Tibial nerve (tissue), 4 donors: ENCODE measurements at regions not wholly inside any gene's neighbourhood (a gene's known extent, or its start where the extent isn't known, plus 50 kb on each side); places are given as distances from the start of the nearest gene placed in this dataset.

Source experiments
- DNase-seq, 2 donors: peaks; one replicate each; pipeline ENCODE4 v3.0.0-alpha.2; 2019; ENCODE audit warnings: low spot score in 2 of 2
- H3K27ac ChIP-seq, 4 donors: fragments of 200-600 bp; sonication (generic) in 3 of 4; one replicate each; pipeline ENCODE4 v1.5.1; 2017 to 2019; ENCODE audit warnings: mild to moderate bottlenecking in 1 of 4
- H3K27me3 ChIP-seq, 2 donors: fragments of 200-600 bp; sonication (generic) in 1 of 2; one replicate each; pipeline versions ENCODE4 v1.5.1 to v1.6.0; 2017 to 2019
- H3K36me3 ChIP-seq, 3 donors: fragments of 200-600 bp; sonication (generic); one replicate each; pipeline ENCODE4 v1.5.1; 2018 to 2019
- H3K4me1 ChIP-seq, 4 donors: fragments of 200-600 bp; sonication (generic) in 3 of 4; one replicate each; pipeline ENCODE4 v1.5.1; 2017 to 2019
- H3K4me3 ChIP-seq, 4 donors: fragments of 200-600 bp; sonication (generic) in 3 of 4; one replicate each; pipeline ENCODE4 v1.5.1; 2017 to 2019; ENCODE audit warnings: mild to moderate bottlenecking in 1 of 4, moderate library complexity in 1 of 4
- H3K9me3 ChIP-seq, 4 donors: fragments of 200-600 bp; sonication (generic) in 3 of 4; one replicate each; pipeline ENCODE4 v1.5.1; 2017 to 2019
- EP300 ChIP-seq, 2 donors: sonication (generic); formaldehyde crosslinking; IDR thresholded peaks; one replicate each; pipeline ENCODE4 v1.6.1; 2017; ENCODE audit warnings: antibody characterized with exemption in 2 of 2, mild to moderate bottlenecking in 1 of 2
- POLR2A ChIP-seq, 2 donors: fragments of 450-650 bp; IDR thresholded peaks; one replicate each; pipeline ENCODE4 v1.6.1; 2017; ENCODE audit warnings: antibody characterized with exemption in 2 of 2, mild to moderate bottlenecking in 2 of 2, moderate library complexity in 2 of 2
- WGBS, 2 donors: methylation state at CpG; one replicate each; pipeline ENCODE4 v1.1.5; 2018; 5-methylcytosine and 5-hydroxymethylcytosine counted together
- TF ChIP-seq, protein P1 (sequence below), 5 experiments: fragments of 200-600 bp in 3 of 5; fragments of 450-650 bp in 2 of 5; sonication (generic) in 3 of 5; IDR thresholded peaks; one replicate each; pipeline ENCODE4 v1.5.1; 2016 to 2019; ENCODE audit warnings: antibody characterized with exemption in 5 of 5, mild to moderate bottlenecking in 3 of 5, moderate library complexity in 2 of 5

DNA sequence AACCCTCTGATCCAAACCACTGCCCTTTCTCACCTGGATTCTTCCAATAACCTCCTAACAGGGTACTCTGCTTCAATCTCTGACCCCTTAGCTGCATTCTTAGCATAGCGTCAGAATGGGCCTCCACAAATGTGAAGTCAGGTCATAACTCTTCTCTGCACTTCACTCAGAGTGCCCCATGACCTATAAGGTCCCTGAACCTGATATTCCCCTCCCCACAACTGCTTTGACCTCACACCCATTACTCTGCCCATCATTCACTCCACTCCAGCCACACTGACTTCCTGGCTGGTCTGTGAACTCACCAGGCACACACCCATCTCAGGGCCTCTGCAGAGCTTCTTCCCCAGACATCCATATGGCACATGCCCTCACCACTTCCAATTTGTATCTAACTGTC lies 141.9 kb downstream of the ZNF281 start:
- no peak overlapping the region for H3K27ac ChIP-seq
- H3K4me3 ChIP-seq: no peak overlapping the region
- DNase-seq: no peak
- no peaks in the 10 kb centered on the region for H3K9me3 ChIP-seq
- no peaks in the 10 kb centered on the region for H3K36me3 ChIP-seq
- no peaks in the 10 kb centered on the region for H3K27me3 ChIP-seq
- H3K4me1 ChIP-seq: no peaks in the 10 kb centered on the region
- 64 to 68% methylated on average over 1 of the region's 1 CpG for WGBS, 2 donors
- TF ChIP-seq EP300 (IDR thresholded peaks at IDR 0.05) (no peak), POLR2A (IDR thresholded peaks at IDR 0.05) (no peak)
- TF ChIP-seq, protein P1, sequence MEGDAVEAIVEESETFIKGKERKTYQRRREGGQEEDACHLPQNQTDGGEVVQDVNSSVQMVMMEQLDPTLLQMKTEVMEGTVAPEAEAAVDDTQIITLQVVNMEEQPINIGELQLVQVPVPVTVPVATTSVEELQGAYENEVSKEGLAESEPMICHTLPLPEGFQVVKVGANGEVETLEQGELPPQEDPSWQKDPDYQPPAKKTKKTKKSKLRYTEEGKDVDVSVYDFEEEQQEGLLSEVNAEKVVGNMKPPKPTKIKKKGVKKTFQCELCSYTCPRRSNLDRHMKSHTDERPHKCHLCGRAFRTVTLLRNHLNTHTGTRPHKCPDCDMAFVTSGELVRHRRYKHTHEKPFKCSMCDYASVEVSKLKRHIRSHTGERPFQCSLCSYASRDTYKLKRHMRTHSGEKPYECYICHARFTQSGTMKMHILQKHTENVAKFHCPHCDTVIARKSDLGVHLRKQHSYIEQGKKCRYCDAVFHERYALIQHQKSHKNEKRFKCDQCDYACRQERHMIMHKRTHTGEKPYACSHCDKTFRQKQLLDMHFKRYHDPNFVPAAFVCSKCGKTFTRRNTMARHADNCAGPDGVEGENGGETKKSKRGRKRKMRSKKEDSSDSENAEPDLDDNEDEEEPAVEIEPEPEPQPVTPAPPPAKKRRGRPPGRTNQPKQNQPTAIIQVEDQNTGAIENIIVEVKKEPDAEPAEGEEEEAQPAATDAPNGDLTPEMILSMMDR (IDR thresholded peaks at IDR 0.05): no peak

DNA sequence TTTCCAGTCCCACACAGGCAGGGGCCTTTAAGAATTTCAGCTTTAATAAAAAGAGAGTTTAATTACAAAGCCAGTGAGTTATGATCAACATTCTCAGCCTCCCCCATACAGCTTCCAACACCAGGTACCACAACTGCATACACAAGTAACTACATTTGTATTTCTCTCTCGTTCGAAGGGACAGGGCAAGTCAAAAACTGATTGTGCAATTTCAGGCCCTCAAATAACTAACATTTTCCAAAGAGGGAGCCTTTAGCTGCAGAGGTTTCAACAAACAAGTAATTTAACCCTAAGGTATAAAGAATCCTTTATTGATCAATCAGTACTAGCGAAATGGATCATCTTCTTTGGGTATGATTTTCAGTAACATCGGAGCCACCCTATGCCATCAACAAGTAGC lies 142.4 kb downstream of the ZNF281 start:
- WGBS, 2 donors: 84% methylated on average over 4 of the region's 4 CpGs
- TF ChIP-seq, protein P1 (IDR thresholded peaks at IDR 0.05): no peak
- TF ChIP-seq EP300 (IDR thresholded peaks at IDR 0.05) (no peak), POLR2A (IDR thresholded peaks at IDR 0.05) (no peak)
- no peak for DNase-seq

DNA sequence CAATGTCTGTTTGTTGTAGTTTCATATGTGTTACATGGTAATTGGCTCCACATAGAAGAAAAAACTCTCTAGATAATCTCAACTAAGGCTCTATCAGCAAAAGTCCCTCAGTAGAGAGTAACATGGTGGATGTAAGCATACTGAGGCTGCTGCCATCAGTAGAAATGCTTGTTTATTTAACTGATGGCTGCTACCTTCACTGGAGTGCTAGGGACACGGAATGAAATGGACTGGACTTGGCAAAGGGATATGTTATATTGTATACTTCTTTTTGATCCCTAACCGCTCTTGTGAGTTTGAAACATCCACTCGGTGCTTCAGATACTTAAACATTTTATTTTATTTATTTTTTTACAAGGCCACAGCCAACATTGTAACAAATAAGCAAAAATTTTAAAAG lies 143.0 kb downstream of the ZNF281 start:
- no peaks in the 10 kb centered on the region for H3K27me3 ChIP-seq
- no peak for DNase-seq
- H3K9me3 ChIP-seq: no peaks in the 10 kb centered on the region
- H3K36me3 ChIP-seq: no peaks in the 10 kb centered on the region
- TF ChIP-seq, protein P1 (IDR thresholded peaks at IDR 0.05): no peak
- TF ChIP-seq POLR2A (IDR thresholded peaks at IDR 0.05): no peak
- no peak for TF ChIP-seq EP300 (IDR thresholded peaks at IDR 0.05)
- no peak overlapping the region for H3K4me3 ChIP-seq
- H3K4me1 ChIP-seq: no peaks in the 10 kb centered on the region
- no peak overlapping the region for H3K27ac ChIP-seq
- WGBS, 2 donors: 88 to 91% methylated on average over 3 of the region's 3 CpGs

More for the DNA sequence above, 142.4 kb downstream of the ZNF281 start:
- Histone ChIP-seq H3K9me3 (no peaks in the 10 kb centered on the region), H3K27me3 (no peaks in the 10 kb centered on the region), H3K4me3 (no peak overlapping the region), H3K36me3 (no peaks in the 10 kb centered on the region), H3K27ac (no peak overlapping the region), H3K4me1 (no peaks in the 10 kb centered on the region)

DNA sequence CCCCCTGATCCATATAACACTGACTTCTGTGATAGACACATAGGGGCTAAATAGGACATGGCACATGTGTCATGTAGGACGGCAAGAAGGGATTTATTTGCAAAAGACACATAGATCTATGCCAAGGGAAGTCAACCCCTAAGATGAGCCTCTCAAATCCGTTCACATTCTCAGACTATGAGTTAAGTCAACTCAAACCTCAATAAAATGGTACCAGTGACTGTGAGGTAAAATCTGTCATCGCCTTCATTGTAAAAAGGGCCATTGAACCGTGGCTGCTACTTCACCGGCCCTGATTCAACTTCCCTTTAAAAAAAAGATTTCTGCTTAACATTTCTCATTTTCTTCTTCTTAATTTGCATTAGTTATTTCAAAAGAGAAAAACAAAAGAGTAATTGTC lies 144.0 kb downstream of the ZNF281 start:
- WGBS, 2 donors: 73 to 78% methylated on average over 5 of the region's 5 CpGs
- H3K9me3 ChIP-seq: no peaks in the 10 kb centered on the region
- H3K27ac ChIP-seq: no peak overlapping the region
- no peaks in the 10 kb centered on the region for H3K4me1 ChIP-seq
- H3K27me3 ChIP-seq: no peaks in the 10 kb centered on the region
- no peak for TF ChIP-seq POLR2A (IDR thresholded peaks at IDR 0.05)
- no peak for TF ChIP-seq EP300 (IDR thresholded peaks at IDR 0.05)
- TF ChIP-seq, protein P1 (IDR thresholded peaks at IDR 0.05): no peak
- H3K4me3 ChIP-seq: no peak overlapping the region
- DNase-seq: no peak
- no peaks in the 10 kb centered on the region for H3K36me3 ChIP-seq

DNA sequence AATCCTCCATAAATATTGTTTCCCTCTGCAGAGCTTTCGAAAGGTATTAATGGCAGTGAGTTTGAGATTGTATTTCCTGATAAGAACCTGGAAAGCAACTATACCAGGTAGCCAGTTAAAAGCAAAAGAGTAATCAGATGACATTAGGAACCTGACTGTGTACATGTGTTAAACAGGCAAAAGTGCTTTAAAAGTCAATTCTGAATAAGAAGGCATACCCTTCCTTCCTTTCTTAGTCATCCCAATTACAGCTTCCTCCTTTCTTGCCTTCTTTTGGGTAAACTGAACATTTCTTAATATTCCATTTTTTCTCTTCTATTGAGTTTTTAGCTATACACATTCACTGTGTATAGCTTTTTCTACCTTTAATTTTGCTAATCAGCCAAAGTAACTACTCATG lies 144.7 kb downstream of the ZNF281 start:
- Histone ChIP-seq H3K9me3 (no peaks in the 10 kb centered on the region), H3K27ac (no peak overlapping the region), H3K4me3 (no peak overlapping the region), H3K4me1 (no peaks in the 10 kb centered on the region), H3K36me3 (no peaks in the 10 kb centered on the region), H3K27me3 (no peaks in the 10 kb centered on the region)
- no peak for TF ChIP-seq EP300 (IDR thresholded peaks at IDR 0.05)
- TF ChIP-seq POLR2A (IDR thresholded peaks at IDR 0.05): no peak
- TF ChIP-seq, protein P1 (IDR thresholded peaks at IDR 0.05): no peak
- no peak for DNase-seq
- WGBS, 2 donors: 85 to 94% methylated on average over 1 of the region's 1 CpG
